Epithelial cell of proximal tubule (primary cell): ENCODE measurements at regions not wholly inside any gene's neighbourhood (a gene's known extent, or its start where the extent isn't known, plus 50 kb on each side); places are given as distances from the start of the nearest gene placed in this dataset.

Experiments
- DNase-seq: peaks from one replicate; pipeline ENCODE4 v3.0.0-alpha.2; 2011; ENCODE audit warnings: low read depth
- H3K4me3 ChIP-seq: 2 replicates; pipeline ENCODE4 v1.5.1; 2011; ENCODE audit warnings: low read depth, mild to moderate bottlenecking, low read length
- CTCF ChIP-seq: conservative IDR thresholded peaks from 2 replicates; pipeline ENCODE4 v1.5.1; 2012; ENCODE audit warnings: low read depth, mild to moderate bottlenecking, low read length

GRCh38 chr10:109205929-109206585 lies 717.3 kb downstream of the XPNPEP1 start:
- DNase-seq = peak; percentile 79
- no peak for TF ChIP-seq CTCF

GRCh38 chr10:109203646-109204353 lies 719.5 kb downstream of the XPNPEP1 start:
- no peak for DNase-seq
- no peak overlapping the region for H3K4me3 ChIP-seq
- TF ChIP-seq CTCF = no peak

More at GRCh38 chr10:109205929-109206585, 717.3 kb downstream of the XPNPEP1 start:
- no peak overlapping the region for H3K4me3 ChIP-seq

- no peak overlapping the region for H3K4me3 ChIP-seq
- no peak for TF ChIP-seq CTCF
- DNase-seq = no peak
Measured at GRCh38 chr10:109202111-109202510, 721.2 kb downstream of the XPNPEP1 start.

- no peak for DNase-seq
- H3K4me3 ChIP-seq = no peak overlapping the region
- TF ChIP-seq CTCF = no peak
Measured at GRCh38 chr10:109200646-109201045, 722.7 kb downstream of the XPNPEP1 start.

GRCh38 chr10:109191823-109192222 lies 731.5 kb downstream of the XPNPEP1 start:
- no peak overlapping the region for H3K4me3 ChIP-seq
- DNase-seq = no peak
- TF ChIP-seq CTCF = no peak

DNA sequence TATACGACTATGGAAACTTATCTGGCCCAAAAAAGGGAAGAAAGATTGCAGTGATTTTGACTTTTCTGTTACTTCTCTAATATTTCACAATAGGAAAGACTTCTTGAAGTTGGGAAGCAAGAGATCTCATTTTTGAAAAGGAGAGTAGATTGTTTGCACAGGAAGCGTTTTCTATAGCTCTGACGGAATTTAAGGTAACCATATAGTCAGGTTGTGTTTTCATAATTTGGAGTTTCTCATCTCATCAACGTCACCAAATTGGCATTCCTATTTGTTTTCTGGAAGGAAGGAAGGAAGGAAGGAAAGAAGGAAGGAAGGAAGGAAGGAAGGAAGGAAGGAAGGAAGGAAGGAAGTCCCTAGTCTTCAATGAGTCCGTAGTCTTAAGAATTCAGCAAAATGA lies 732.0 kb downstream of the XPNPEP1 start:
- no peak for TF ChIP-seq CTCF
- no peak for DNase-seq
- H3K4me3 ChIP-seq = no peak overlapping the region

GRCh38 chr10:109187677-109188076 lies 735.6 kb downstream of the XPNPEP1 start:
- no peak for TF ChIP-seq CTCF
- DNase-seq = no peak
- H3K4me3 ChIP-seq = no peak overlapping the region
